Duodenal mucosa (tissue), 2 donors: ENCODE measurements at regions not wholly inside any gene's neighbourhood (a gene's known extent, or its start where the extent isn't known, plus 50 kb on each side); places are given as distances from the start of the nearest gene placed in this dataset.
"Not testable (repeated sequence)": the region's sequence is repeated elsewhere in the genome, so short reads cannot be mapped to it uniquely, and the experiment has no call there.

Source experiments
- H3K27ac ChIP-seq: one replicate; pipeline ENCODE4 v1.7.0; 2013; ENCODE audit warnings: low read depth, low read length
- H3K27me3 ChIP-seq, 2 donors: one replicate each; pipeline ENCODE4 v1.7.0; 2013; ENCODE audit warnings: low read length in 2 of 2, control low read depth in 1 of 2; ENCODE audit not compliant: insufficient read depth in 2 of 2, control insufficient read depth in 1 of 2
- H3K36me3 ChIP-seq, 2 donors: one replicate each; pipeline ENCODE4 v1.7.0; 2013; ENCODE audit warnings: low read length in 2 of 2, control low read depth in 1 of 2; ENCODE audit not compliant: insufficient read depth in 2 of 2, control insufficient read depth in 1 of 2
- H3K4me1 ChIP-seq, 2 donors: one replicate each; pipeline ENCODE4 v1.7.0; 2013; ENCODE audit warnings: low read length in 2 of 2, control low read depth in 1 of 2; ENCODE audit not compliant: insufficient read depth in 2 of 2, control insufficient read depth in 1 of 2
- H3K4me3 ChIP-seq, 2 donors: one replicate each; pipeline ENCODE4 v1.7.0; 2013; ENCODE audit warnings: low read length in 2 of 2, low read depth in 1 of 2
- H3K9ac ChIP-seq, 2 donors: one replicate each; pipeline ENCODE4 v1.7.0; 2013; ENCODE audit warnings: low read length in 2 of 2, low read depth in 1 of 2
- H3K9me3 ChIP-seq, 2 donors: one replicate each; pipeline ENCODE4 v1.7.0; 2013; ENCODE audit warnings: low read length in 2 of 2, control low read depth in 1 of 2; ENCODE audit not compliant: control insufficient read depth in 1 of 2

- Histone ChIP-seq H3K9me3 (no peaks in the 10 kb centered on the region), H3K36me3 (no peaks in the 10 kb centered on the region), H3K27me3 (no peaks in the 10 kb centered on the region), H3K27ac (no peak overlapping the region), H3K4me3 (no peak overlapping the region), H3K9ac (no peak overlapping the region), H3K4me1 (peaks cover 9 to 27% of the 10 kb centered on the region in 2 donors)
Observed at GRCh38 chr17:71635187-71635586, 485.6 kb upstream of the SOX9 start.

- H3K36me3 ChIP-seq = no peaks in the 10 kb centered on the region
- peaks cover 9 to 27% of the 10 kb centered on the region in 2 donors for H3K4me1 ChIP-seq
- H3K9me3 ChIP-seq = no peaks in the 10 kb centered on the region
- H3K4me3 ChIP-seq = no peak overlapping the region
- no peak overlapping the region for H3K27ac ChIP-seq
- H3K9ac ChIP-seq = no peak overlapping the region
- no peaks in the 10 kb centered on the region for H3K27me3 ChIP-seq
Observed at GRCh38 chr17:71636644-71637043, 484.2 kb upstream of the SOX9 start.

- no peak overlapping the region for H3K4me3 ChIP-seq
- no peaks in the 10 kb centered on the region for H3K27me3 ChIP-seq
- H3K27ac ChIP-seq = no peak overlapping the region
- no peak overlapping the region for H3K9ac ChIP-seq
- H3K36me3 ChIP-seq = no peaks in the 10 kb centered on the region
- H3K9me3 ChIP-seq = no peaks in the 10 kb centered on the region
- H3K4me1 ChIP-seq = peaks cover 3 to 12% of the 10 kb centered on the region in 2 donors
Observed at GRCh38 chr17:71638668-71639067, 482.2 kb upstream of the SOX9 start.

- Histone ChIP-seq H3K4me3 (no peak overlapping the region), H3K9ac (no peak overlapping the region), H3K4me1 (peaks cover 0 to under 1% of the 10 kb centered on the region in 2 donors), H3K9me3 (no peaks in the 10 kb centered on the region), H3K27ac (no peak overlapping the region), H3K27me3 (no peaks in the 10 kb centered on the region), H3K36me3 (no peaks in the 10 kb centered on the region)
Observed at GRCh38 chr17:71639865-71640264, 481.0 kb upstream of the SOX9 start.

GRCh38 chr17:71646890-71647289 is 473.9 kb upstream of the SOX9 start:
- not testable (repeated sequence) for H3K4me3 ChIP-seq, H3K27ac ChIP-seq, H3K9ac ChIP-seq, H3K27me3 ChIP-seq, H3K9me3 ChIP-seq, H3K4me1 ChIP-seq, H3K36me3 ChIP-seq

- not testable (repeated sequence) for H3K27ac ChIP-seq, H3K4me3 ChIP-seq, H3K9me3 ChIP-seq, H3K27me3 ChIP-seq, H3K9ac ChIP-seq, H3K36me3 ChIP-seq, H3K4me1 ChIP-seq
Observed at GRCh38 chr17:71648342-71648741, 472.5 kb upstream of the SOX9 start.

- Histone ChIP-seq H3K9ac (no peak overlapping the region), H3K27me3 (no peaks in the 10 kb centered on the region), H3K9me3 (peaks cover 0 to 5% of the 10 kb centered on the region in 2 donors), H3K36me3 (no peaks in the 10 kb centered on the region), H3K27ac (no peak overlapping the region), H3K4me3 (no peak overlapping the region), H3K4me1 (no peaks in the 10 kb centered on the region)
Observed at GRCh38 chr17:71649941-71650350, 470.9 kb upstream of the SOX9 start.

- H3K4me3 ChIP-seq = no peak overlapping the region
- no peaks in the 10 kb centered on the region for H3K36me3 ChIP-seq
- no peaks in the 10 kb centered on the region for H3K9me3 ChIP-seq
Observed at GRCh38 chr17:71655542-71655941, 465.3 kb upstream of the SOX9 start.

GRCh38 chr17:71656964-71657858 is 463.6 kb upstream of the SOX9 start:
- H3K4me3 ChIP-seq = no peak overlapping the region
- H3K27ac ChIP-seq = no peak overlapping the region
- no peaks in the 10 kb centered on the region for H3K36me3 ChIP-seq
- H3K9me3 ChIP-seq = no peaks in the 10 kb centered on the region
- H3K9ac ChIP-seq = no peak overlapping the region
- H3K4me1 ChIP-seq = peaks cover 5 to 7% of the 10 kb centered on the region in 2 donors
- H3K27me3 ChIP-seq = no peaks in the 10 kb centered on the region

More at GRCh38 chr17:71655542-71655941, 465.3 kb upstream of the SOX9 start:
- Histone ChIP-seq H3K27me3 (no peaks in the 10 kb centered on the region), H3K9ac (no peak overlapping the region), H3K4me1 (peaks cover 5 to 7% of the 10 kb centered on the region in 2 donors), H3K27ac (no peak overlapping the region)

- Histone ChIP-seq H3K4me1 (peaks cover 5 to 7% of the 10 kb centered on the region in 2 donors), H3K36me3 (no peaks in the 10 kb centered on the region), H3K4me3 (no peak overlapping the region), H3K27me3 (no peaks in the 10 kb centered on the region), H3K9ac (no peak overlapping the region), H3K9me3 (no peaks in the 10 kb centered on the region), H3K27ac (no peak overlapping the region)
Observed at GRCh38 chr17:71658996-71659395, 461.8 kb upstream of the SOX9 start.
